GF-D8 (cell line): ENCODE measurements at regions not wholly inside any gene's neighbourhood (a gene's known extent, or its start where the extent isn't known, plus 50 kb on each side); places are given as distances from the start of the nearest gene placed in this dataset.

Experiments used
- DNase-seq: peaks from one replicate; lab custom pipeline; 2025; lab: John Stamatoyannopoulos, UW

GRCh38 chr1:244945109-244945671, 80.8 kb upstream of the HNRNPU start:
- DNase-seq: no peak

DNA sequence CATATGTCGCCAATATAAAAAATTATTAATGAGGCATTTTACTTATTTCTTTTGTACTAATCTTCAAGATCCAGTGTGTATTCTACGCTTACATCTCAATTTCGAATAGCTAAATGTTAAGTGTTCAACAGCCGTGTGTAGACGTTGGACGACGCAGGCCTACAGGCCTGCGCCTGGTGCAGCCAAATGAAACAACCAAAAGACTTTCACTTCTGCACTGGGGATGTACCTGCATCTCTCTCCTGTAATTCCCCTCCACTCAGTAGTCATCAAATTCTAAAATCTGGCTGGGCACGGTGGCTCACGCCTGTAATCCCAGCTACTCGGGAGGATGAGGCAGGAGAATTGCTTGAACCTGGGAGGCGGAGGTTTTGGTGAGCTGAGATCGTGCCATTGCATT, 76.8 kb upstream of the HNRNPU start:
- DNase-seq: no peak

DNA sequence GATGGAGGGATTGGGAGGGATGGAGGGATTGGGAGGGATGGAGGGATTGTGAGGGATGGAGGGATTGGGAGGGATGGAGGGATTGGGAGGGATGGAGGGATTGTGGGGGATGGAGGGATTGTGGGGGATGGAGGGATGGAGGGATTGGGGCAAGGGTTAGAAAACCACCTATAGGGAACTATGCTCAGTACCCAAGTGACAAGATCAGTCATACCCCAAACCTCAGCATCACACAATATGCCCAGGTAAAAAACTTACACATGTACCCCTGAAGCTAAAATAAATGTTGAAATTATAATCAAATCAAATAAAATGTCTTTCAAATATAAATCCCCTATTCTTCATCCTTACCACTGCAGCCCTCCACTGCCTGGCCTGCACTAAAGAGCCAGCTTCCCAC, 72.8 kb upstream of the HNRNPU start:
- no peak for DNase-seq

DNA sequence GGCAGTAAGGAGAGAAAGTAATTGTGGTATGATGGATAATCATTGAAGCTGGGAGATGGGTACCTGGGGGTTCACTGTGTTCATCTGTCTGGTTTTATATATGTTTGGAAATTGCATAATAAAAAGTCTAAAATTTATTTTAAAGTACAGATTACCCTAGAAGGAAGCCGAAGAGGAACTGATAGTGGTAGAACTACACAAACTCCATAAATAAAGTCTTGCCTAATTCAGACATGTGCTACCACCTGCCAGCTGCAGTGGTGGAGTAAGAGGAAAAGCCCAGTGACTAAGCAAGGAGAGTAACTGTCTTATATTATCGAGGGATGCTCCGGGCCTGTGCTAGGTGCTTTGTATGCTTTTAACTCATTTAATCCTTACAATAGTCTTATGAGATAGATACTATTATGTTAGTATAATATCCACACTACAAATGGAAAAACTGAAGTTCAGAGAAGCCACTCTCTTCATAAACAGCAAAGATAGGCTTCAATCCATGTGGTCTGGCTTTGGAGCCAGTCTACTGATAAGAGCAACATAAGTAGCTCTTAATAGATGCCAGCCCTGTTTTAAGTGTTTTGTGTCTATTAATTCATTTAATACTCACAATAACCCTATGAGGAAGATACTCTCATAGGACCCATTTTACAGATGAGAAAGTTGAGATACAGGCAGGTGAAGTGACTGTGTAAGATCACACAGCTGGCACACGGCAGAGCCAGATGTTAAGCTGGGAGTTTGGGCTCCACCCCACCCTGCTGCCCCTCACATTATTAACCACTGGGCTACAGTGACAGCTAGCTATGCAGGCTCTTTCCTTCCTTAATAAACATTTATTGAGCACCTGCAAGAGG, 56.8 kb upstream of the HNRNPU start:
- DNase-seq: peak; percentile 97

DNA sequence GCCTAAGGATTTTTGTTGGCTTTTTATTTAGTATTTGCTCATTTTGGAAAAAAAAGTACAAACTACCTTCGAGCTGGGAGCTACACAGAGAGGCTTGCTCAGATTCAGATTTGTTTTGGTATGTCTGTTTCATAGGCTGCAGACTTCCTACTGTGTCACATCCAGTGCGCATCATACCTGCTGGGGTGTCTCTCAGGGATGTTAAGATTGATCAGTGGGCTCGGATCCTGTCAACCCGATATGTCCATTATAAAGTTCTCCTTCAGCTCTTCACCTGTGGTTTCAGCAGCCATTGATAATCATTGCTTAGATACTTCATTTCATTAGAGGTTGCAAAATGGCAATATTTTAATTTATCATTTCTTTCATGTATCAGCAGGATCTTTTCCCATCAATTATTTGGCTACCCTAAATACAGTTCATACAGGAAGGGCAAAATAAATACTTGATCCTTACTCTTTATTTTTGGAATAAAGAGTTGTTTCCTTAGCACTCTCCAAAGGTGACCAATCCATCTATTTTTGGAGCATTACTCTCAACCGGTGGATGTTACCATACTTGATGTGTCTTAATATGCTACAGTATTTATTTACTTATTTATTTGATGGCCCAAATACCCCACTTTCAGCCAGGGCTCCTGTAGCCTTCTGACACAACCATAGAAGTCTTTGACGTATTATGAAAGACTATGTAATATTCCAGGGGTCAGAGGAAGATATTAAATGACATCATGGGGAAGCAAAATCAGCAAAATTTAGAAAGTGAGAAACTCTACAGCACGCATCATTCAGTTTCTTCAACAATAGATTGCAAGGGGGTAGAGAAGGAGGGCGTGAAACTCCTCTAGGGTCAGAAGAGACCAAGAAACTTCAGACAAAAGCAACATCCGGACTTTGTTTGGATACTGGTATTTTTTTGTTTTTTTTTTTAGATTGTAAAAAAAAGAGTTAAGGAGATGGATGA, 55.3 kb upstream of the HNRNPU start:
- peak; percentile 27 for DNase-seq

- DNase-seq: peak; percentile 51
Observed at GRCh38 chr1:244918421-244919319, 54.3 kb upstream of the HNRNPU start.

DNA sequence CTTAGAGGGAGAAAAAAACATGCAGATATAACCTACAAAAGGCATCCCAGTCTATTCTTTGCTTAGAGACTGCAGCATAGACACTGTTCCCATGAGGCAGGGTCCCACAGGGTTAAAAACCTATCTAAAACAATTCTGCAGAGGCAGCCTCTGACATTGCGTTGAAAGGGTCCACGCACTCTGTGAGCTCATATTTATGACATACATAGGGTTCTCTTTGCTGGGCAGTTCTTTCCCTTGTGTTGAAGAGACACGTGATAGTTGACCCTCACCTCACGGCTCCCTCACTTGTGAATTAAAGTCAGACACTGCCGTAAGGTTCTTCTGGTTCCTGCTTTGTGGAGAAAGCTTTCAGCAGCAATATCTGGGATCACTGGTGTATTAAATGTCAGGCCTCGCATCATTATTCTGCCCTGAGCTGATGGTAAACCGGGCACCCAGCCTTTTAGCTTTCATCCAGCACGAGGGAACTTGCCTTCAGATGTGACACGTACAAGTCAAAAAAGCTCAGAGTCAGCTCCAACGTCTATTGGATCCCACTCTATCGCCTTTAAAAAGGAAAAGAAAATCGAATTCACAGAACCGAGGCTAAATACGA, 52.8 kb upstream of the HNRNPU start:
- no peak for DNase-seq

DNA sequence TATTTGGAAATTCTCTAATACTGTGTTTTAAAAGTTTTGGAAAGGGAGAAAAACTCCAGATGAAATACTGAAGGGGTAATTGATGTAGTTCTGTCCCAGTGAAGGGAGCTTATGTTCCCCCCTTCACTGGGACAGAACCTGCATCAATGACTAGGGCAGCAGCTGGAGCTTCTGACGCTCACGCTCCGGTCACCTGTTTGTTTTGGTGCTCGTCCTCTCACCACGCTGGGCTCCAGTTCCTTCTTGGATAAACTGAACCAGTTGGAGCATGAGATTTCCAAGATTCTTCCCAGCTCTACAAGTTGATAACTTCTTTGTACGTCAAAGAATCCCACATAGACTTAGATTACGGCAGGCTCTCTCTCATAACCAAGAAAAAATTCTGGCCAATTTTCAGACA, 51.4 kb upstream of the HNRNPU start:
- DNase-seq: no peak

- DNase-seq: no peak
Observed at GRCh38 chr1:244914761-244915160, 50.4 kb upstream of the HNRNPU start.
